ENCODE measurements at regions not wholly inside any gene's neighbourhood (a gene's known extent, or its start where the extent isn't known, plus 50 kb on each side); places are given as distances from the start of the nearest gene placed in this dataset.

GRCh38 chr4:156663663-156664062, 307.9 kb downstream of the PDGFC start:
- DNase-seq (ENCODE audit: low spot score) (no peak), ATAC-seq (ENCODE audit: insufficient number of reproducible peaks, low FRiP score, low read depth) (no peak)
- H3K9me3 ChIP-seq = no peaks in the 10 kb centered on the region
- H3K4me3 ChIP-seq = no peak overlapping the region
- H3K27me3 ChIP-seq (replicated peaks; ENCODE audit: insufficient read depth) = no peaks in the 10 kb centered on the region
- no peak overlapping the region for H3K27ac ChIP-seq
- H3K4me1 ChIP-seq (ENCODE audit: control insufficient read depth in 1 of 2, low read depth in 2 of 2) = no peaks in the 10 kb centered on the region
- no peak for TF ChIP-seq CTCF (IDR thresholded peaks at IDR 0.05)
- H3K36me3 ChIP-seq = no peaks in the 10 kb centered on the region

GRCh38 chr4:156662921-156663320, 308.7 kb downstream of the PDGFC start:
- DNase-seq (ENCODE audit: low spot score) (no peak), ATAC-seq (ENCODE audit: insufficient number of reproducible peaks, low FRiP score, low read depth) (no peak)
- no peak for TF ChIP-seq CTCF (IDR thresholded peaks at IDR 0.05)
- Histone ChIP-seq H3K27me3 (replicated peaks; ENCODE audit: insufficient read depth) (no peaks in the 10 kb centered on the region), H3K27ac (no peak overlapping the region), H3K9me3 (no peaks in the 10 kb centered on the region), H3K36me3 (no peaks in the 10 kb centered on the region), H3K4me1 (ENCODE audit: control insufficient read depth in 1 of 2, low read depth in 2 of 2) (no peaks in the 10 kb centered on the region), H3K4me3 (no peak overlapping the region)

GRCh38 chr4:156661555-156661954, 310.0 kb downstream of the PDGFC start:
- Histone ChIP-seq H3K36me3 (no peaks in the 10 kb centered on the region), H3K27ac (no peak overlapping the region), H3K27me3 (replicated peaks; ENCODE audit: insufficient read depth) (no peaks in the 10 kb centered on the region), H3K4me3 (no peak overlapping the region), H3K4me1 (ENCODE audit: control insufficient read depth in 1 of 2, low read depth in 2 of 2) (no peaks in the 10 kb centered on the region), H3K9me3 (no peaks in the 10 kb centered on the region)
- TF ChIP-seq CTCF (IDR thresholded peaks at IDR 0.05) = no peak
- ATAC-seq (ENCODE audit: insufficient number of reproducible peaks, low FRiP score, low read depth) (no peak), DNase-seq (ENCODE audit: low spot score) (no peak)

- Histone ChIP-seq H3K27me3 (replicated peaks; ENCODE audit: insufficient read depth) (no peaks in the 10 kb centered on the region), H3K36me3 (no peaks in the 10 kb centered on the region), H3K4me1 (ENCODE audit: control insufficient read depth in 1 of 2, low read depth in 2 of 2) (no peaks in the 10 kb centered on the region), H3K4me3 (no peak overlapping the region), H3K9me3 (no peaks in the 10 kb centered on the region), H3K27ac (no peak overlapping the region)
- no peak for TF ChIP-seq CTCF (IDR thresholded peaks at IDR 0.05)
- no peak for ATAC-seq (ENCODE audit: insufficient number of reproducible peaks, low FRiP score, low read depth)
- DNase-seq (ENCODE audit: low spot score) = no peak
Measured at GRCh38 chr4:156660465-156660864, 311.1 kb downstream of the PDGFC start.

GRCh38 chr4:156659983-156660382, 311.6 kb downstream of the PDGFC start:
- no peaks in the 10 kb centered on the region for H3K36me3 ChIP-seq
- no peak for TF ChIP-seq CTCF (IDR thresholded peaks at IDR 0.05)
- no peak for ATAC-seq (ENCODE audit: insufficient number of reproducible peaks, low FRiP score, low read depth)

More at GRCh38 chr4:156659983-156660382, 311.6 kb downstream of the PDGFC start:
- H3K27me3 ChIP-seq (replicated peaks; ENCODE audit: insufficient read depth) = no peaks in the 10 kb centered on the region
- H3K4me1 ChIP-seq (ENCODE audit: control insufficient read depth in 1 of 2, low read depth in 2 of 2) = no peaks in the 10 kb centered on the region
- no peak overlapping the region for H3K4me3 ChIP-seq
- no peak for DNase-seq (ENCODE audit: low spot score)
- no peaks in the 10 kb centered on the region for H3K9me3 ChIP-seq
- no peak overlapping the region for H3K27ac ChIP-seq

Data from thoracic aorta (tissue), 2 donors.